ENCODE measurements at regions not wholly inside any gene's neighbourhood (a gene's known extent, or its start where the extent isn't known, plus 50 kb on each side); places are given as distances from the start of the nearest gene placed in this dataset.

DNA sequence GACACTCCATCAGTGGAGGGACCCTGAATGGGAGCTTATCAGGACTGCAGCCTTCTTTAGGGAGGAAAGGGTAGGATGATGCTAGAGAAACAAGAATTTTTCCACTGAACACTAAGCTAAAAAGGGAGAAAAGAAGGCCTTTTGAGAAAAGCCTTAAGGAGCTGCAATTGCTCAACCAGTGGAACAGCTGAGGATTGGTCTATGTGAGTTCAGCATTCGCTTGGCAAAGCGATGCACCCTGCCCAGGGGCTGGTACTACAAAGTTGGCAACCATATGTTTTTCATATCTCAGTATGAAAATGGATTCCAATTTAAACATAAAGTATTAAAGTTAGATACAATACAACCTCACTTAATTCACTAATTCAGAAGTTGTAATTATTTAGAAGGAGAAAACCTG, 117.8 kb upstream of the FAM20A start:
- no peak for TF ChIP-seq POLR2A (IDR thresholded peaks at IDR 0.05)
- TF ChIP-seq, protein P1, sequence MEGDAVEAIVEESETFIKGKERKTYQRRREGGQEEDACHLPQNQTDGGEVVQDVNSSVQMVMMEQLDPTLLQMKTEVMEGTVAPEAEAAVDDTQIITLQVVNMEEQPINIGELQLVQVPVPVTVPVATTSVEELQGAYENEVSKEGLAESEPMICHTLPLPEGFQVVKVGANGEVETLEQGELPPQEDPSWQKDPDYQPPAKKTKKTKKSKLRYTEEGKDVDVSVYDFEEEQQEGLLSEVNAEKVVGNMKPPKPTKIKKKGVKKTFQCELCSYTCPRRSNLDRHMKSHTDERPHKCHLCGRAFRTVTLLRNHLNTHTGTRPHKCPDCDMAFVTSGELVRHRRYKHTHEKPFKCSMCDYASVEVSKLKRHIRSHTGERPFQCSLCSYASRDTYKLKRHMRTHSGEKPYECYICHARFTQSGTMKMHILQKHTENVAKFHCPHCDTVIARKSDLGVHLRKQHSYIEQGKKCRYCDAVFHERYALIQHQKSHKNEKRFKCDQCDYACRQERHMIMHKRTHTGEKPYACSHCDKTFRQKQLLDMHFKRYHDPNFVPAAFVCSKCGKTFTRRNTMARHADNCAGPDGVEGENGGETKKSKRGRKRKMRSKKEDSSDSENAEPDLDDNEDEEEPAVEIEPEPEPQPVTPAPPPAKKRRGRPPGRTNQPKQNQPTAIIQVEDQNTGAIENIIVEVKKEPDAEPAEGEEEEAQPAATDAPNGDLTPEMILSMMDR (IDR thresholded peaks at IDR 0.05), result no peak
- H3K4me3 ChIP-seq (ENCODE audit: low read depth, poor library complexity, severe bottlenecking), result no peak overlapping the region
- no peak for DNase-seq (ENCODE audit: low spot score in 2 of 2)
- intact Hi-C loops (cut with DNase I; ENCODE audit: low total_unique reads), result no loop called here
- WGBS, 2 donors, result 38 to 59% methylated on average over 2 of the region's 2 CpGs

DNA sequence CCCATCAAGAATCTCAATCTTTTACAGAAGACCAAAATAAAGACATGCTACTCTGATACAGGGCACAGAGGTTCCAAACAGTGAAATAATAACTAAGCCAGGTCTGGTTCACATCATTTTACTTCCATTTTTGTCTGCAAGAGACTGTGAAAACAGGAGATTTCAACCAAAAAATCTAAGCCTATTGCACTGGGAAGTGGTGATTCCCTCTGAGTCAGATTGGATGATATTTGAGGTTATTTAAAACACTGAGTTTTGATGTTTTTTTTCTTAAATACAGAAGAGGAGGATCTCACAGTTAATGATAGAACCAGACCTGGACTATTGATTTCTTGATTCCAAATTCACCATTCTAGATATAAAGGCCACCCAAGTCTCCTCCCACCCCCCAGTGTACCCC, 117.3 kb upstream of the FAM20A start:
- no peak overlapping the region for H3K4me3 ChIP-seq (ENCODE audit: low read depth, poor library complexity, severe bottlenecking)
- DNase-seq (ENCODE audit: low spot score in 2 of 2), result no peak
- intact Hi-C loops (cut with DNase I; ENCODE audit: low total_unique reads), result no loop called here
- no peak for TF ChIP-seq POLR2A (IDR thresholded peaks at IDR 0.05)
- TF ChIP-seq, protein P1 (IDR thresholded peaks at IDR 0.05), result no peak

GRCh38 chr17:68714676-68715075, 113.5 kb upstream of the FAM20A start:
- intact Hi-C loops (cut with DNase I; ENCODE audit: low total_unique reads), result no loop called here
- H3K4me3 ChIP-seq (ENCODE audit: low read depth, poor library complexity, severe bottlenecking), result no peak overlapping the region
- TF ChIP-seq, protein P1 (IDR thresholded peaks at IDR 0.05), result no peak
- no peak for TF ChIP-seq POLR2A (IDR thresholded peaks at IDR 0.05)
- WGBS, 2 donors, result 79 to 89% methylated on average over 2 of the region's 2 CpGs
- DNase-seq (ENCODE audit: low spot score in 2 of 2), result no peak

- 50 to 63% methylated on average over 4 of the region's 4 CpGs for WGBS, 2 donors
- intact Hi-C loops (cut with DNase I; ENCODE audit: low total_unique reads), result no loop called here
- no peak for DNase-seq (ENCODE audit: low spot score in 2 of 2)
- TF ChIP-seq POLR2A (IDR thresholded peaks at IDR 0.05), result no peak
- TF ChIP-seq, protein P1 (IDR thresholded peaks at IDR 0.05), result no peak
- no peak overlapping the region for H3K4me3 ChIP-seq (ENCODE audit: low read depth, poor library complexity, severe bottlenecking)
Observed at GRCh38 chr17:68711858-68712257, 110.7 kb upstream of the FAM20A start.

DNA sequence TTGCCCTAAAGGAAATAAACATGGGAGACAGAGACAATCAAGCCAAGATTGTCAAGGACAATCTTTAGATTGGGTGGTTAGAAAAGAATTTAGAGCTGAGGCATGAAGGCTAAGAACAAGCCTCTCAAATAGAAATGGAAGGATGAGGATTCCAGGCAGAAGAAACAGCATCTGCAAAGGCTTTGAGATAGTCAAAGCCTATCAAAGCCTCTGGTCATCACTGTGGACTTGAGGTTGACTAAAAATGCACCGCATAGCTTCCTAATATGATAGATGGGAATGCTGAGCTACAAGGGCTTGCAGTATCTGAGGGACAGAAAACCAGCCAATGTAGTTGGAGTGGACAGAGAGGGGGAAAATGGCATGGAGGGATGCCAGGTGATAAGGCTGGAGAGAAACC, 109.8 kb upstream of the FAM20A start:
- 84 to 95% methylated on average over 1 of the region's 1 CpG for WGBS, 2 donors
- intact Hi-C loops (cut with DNase I; ENCODE audit: low total_unique reads), result no loop called here
- H3K4me3 ChIP-seq (ENCODE audit: low read depth, poor library complexity, severe bottlenecking), result no peak overlapping the region
- TF ChIP-seq, protein P1 (IDR thresholded peaks at IDR 0.05), result no peak
- TF ChIP-seq POLR2A (IDR thresholded peaks at IDR 0.05), result no peak
- no peak for DNase-seq (ENCODE audit: low spot score in 2 of 2)

DNA sequence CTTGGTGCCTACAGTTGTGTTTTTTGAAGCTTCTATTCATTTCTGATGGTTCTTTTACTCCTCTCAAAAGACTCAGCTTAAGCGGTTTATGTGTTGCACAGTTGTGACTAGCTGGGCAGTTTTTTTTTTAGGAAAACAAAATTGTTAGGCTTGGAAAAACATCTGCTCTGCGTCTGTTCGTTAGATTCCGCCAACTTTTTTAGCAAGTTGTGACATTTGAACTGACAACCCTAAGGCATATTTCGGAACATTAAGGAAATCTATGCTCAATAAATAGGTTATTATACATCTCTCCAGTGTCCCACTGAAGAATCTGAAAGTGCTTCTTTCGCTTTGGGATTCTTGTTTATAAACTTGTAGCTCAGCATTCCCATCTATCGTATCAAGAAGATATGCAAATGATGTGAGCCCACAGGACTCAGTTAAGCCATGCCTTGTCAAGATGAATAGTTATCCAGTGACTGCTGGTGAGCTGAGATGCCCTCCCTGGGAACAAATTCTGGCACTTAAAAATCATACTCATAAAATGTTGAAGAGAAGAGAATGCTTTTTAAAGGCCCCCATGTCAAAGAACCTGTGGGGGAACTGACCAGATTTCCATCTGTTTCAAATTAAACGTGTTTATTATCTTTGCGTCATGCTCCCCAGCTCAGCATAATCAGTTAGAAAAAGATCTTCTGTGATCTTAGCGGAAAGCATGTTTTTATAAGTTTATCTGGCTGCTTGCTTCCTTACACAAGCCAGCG, 109.0 kb upstream of the FAM20A start:
- WGBS, 2 donors, result 32% methylated on average over 11 of the region's 11 CpGs
- TF ChIP-seq, protein P1 (IDR thresholded peaks at IDR 0.05), result no peak
- TF ChIP-seq POLR2A (IDR thresholded peaks at IDR 0.05), result no peak
- no peak for DNase-seq (ENCODE audit: low spot score in 2 of 2)

More for the DNA sequence above, 109.0 kb upstream of the FAM20A start:
- H3K4me3 ChIP-seq (ENCODE audit: low read depth, poor library complexity, severe bottlenecking), result no peak overlapping the region
- intact Hi-C loops (cut with DNase I; ENCODE audit: low total_unique reads), result no loop called here

Measured in lower leg skin (tissue), 4 donors.